Calu3 (cell line): ENCODE measurements at regions not wholly inside any gene's neighbourhood (a gene's known extent, or its start where the extent isn't known, plus 50 kb on each side); places are given as distances from the start of the nearest gene placed in this dataset.

Source experiments
- BruUV-seq: library from RNA; stranded (reverse); fragments of 400-500 nt; replicated peaks from 2 replicates; lab custom pipeline; 2021; lab: Mats Ljungman, UMichigan
- CTCF ChIA-PET: fragments of 300-600 bp; sonication (Branson Sonifier 250); formaldehyde crosslinking; loops from one replicate; lab custom pipeline; 2022; ENCODE audit warnings: antibody characterized with exemption; lab: Charles Lee
- DNase-seq: peaks from one replicate; pipeline ENCODE4 v3.0.0; 2022
- H3K27ac Mint-ChIP-seq: one replicate; pipeline ENCODE4 v1.8.0; 2022; ENCODE audit warnings: mixed read lengths; ENCODE audit not compliant: unreplicated experiment
- H3K27me3 Mint-ChIP-seq: one replicate; pipeline ENCODE4 v1.8.0; 2022; ENCODE audit warnings: mixed read lengths; ENCODE audit not compliant: unreplicated experiment
- H3K36me3 Mint-ChIP-seq: one replicate; pipeline ENCODE4 v1.8.0; 2022; ENCODE audit warnings: mild to moderate bottlenecking, moderate library complexity, mixed read lengths; ENCODE audit not compliant: insufficient read depth, unreplicated experiment
- H3K4me1 Mint-ChIP-seq: one replicate; pipeline ENCODE4 v1.8.0; 2022; ENCODE audit warnings: mild to moderate bottlenecking, low read depth, mixed read lengths; ENCODE audit not compliant: unreplicated experiment
- H3K4me3 Mint-ChIP-seq: one replicate; pipeline ENCODE4 v1.8.0; 2022; ENCODE audit warnings: mild to moderate bottlenecking, low read depth, moderate library complexity, mixed read lengths; ENCODE audit not compliant: unreplicated experiment
- H3K9me3 Mint-ChIP-seq: one replicate; pipeline ENCODE4 v1.8.0; 2022; ENCODE audit warnings: low read depth, mixed read lengths; ENCODE audit not compliant: unreplicated experiment
- CTCF ChIP-seq: fragments of 200-600 bp; IDR thresholded peaks from one replicate; pipeline ENCODE4 v1.8.0; 2022; ENCODE audit warnings: antibody characterized with exemption; ENCODE audit not compliant: unreplicated experiment
- intact Hi-C: fragments of 100-400 bp; cut with micrococcal nuclease; formaldehyde crosslinking; loops from one replicate; pipeline ENCODE4 v1.10.0; 2022; ENCODE audit not compliant: unreplicated experiment

GRCh38 chr9:89939626-89940292 is 334.9 kb downstream of the GADD45G start:
- no peaks in the 10 kb centered on the region for H3K36me3 Mint-ChIP-seq
- H3K4me3 Mint-ChIP-seq, result no peak overlapping the region
- H3K27ac Mint-ChIP-seq, result no peak overlapping the region
- CTCF ChIA-PET, result no interaction called here
- no peak for DNase-seq
- BruUV-seq, result no TSS peak
- peaks cover 96% of the 10 kb centered on the region for H3K27me3 Mint-ChIP-seq
- TF ChIP-seq CTCF, result no peak
- no peaks in the 10 kb centered on the region for H3K9me3 Mint-ChIP-seq
- H3K4me1 Mint-ChIP-seq, result no peaks in the 10 kb centered on the region
- intact Hi-C loops, result no loop called here

- DNase-seq, result no peak
- CTCF ChIA-PET, result no interaction called here
- intact Hi-C loops, result no loop called here
- TF ChIP-seq CTCF, result no peak
- H3K27me3 Mint-ChIP-seq, result peaks cover 95% of the 10 kb centered on the region
- H3K36me3 Mint-ChIP-seq, result no peaks in the 10 kb centered on the region
- no peak overlapping the region for H3K27ac Mint-ChIP-seq
- no peak overlapping the region for H3K4me3 Mint-ChIP-seq
- no peaks in the 10 kb centered on the region for H3K4me1 Mint-ChIP-seq
- no TSS peak for BruUV-seq
- no peaks in the 10 kb centered on the region for H3K9me3 Mint-ChIP-seq
Measured at GRCh38 chr9:89940625-89941024, 335.8 kb downstream of the GADD45G start.

GRCh38 chr9:89941875-89942274 is 337.1 kb downstream of the GADD45G start:
- H3K36me3 Mint-ChIP-seq, result no peaks in the 10 kb centered on the region
- intact Hi-C loops, result no loop called here

GRCh38 chr9:89942643-89943042 is 337.8 kb downstream of the GADD45G start:
- Mint-ChIP-seq H3K36me3 (no peaks in the 10 kb centered on the region), H3K4me3 (no peak overlapping the region), H3K27ac (no peak overlapping the region), H3K9me3 (no peaks in the 10 kb centered on the region), H3K4me1 (no peaks in the 10 kb centered on the region), H3K27me3 (peaks cover 95% of the 10 kb centered on the region)
- intact Hi-C loops, result no loop called here
- no peak for TF ChIP-seq CTCF
- no TSS peak for BruUV-seq
- no peak for DNase-seq
- CTCF ChIA-PET, result interaction anchor here (0.5 kb wide), 1 partner anchor 1062 kb away, joined by 3 read pairs; no protein-coding TSS in a partner anchor

More at GRCh38 chr9:89941875-89942274, 337.1 kb downstream of the GADD45G start:
- H3K27ac Mint-ChIP-seq, result no peak overlapping the region
- BruUV-seq, result no TSS peak
- no peak for DNase-seq
- CTCF ChIA-PET, result no interaction called here
- no peak for TF ChIP-seq CTCF
- H3K9me3 Mint-ChIP-seq, result no peaks in the 10 kb centered on the region
- no peaks in the 10 kb centered on the region for H3K4me1 Mint-ChIP-seq
- peaks cover 95% of the 10 kb centered on the region for H3K27me3 Mint-ChIP-seq
- no peak overlapping the region for H3K4me3 Mint-ChIP-seq
